PC-3 (cell line): ENCODE measurements at regions not wholly inside any gene's neighbourhood (a gene's known extent, or its start where the extent isn't known, plus 50 kb on each side); places are given as distances from the start of the nearest gene placed in this dataset.

ENCODE experiments used
- EZH2 ChIP-seq: fragments of 300-600 bp; sonication (generic); IDR thresholded peaks from one replicate; pipeline ENCODE4 v1.6.1; 2017; ENCODE audit warnings: antibody characterized with exemption, mild to moderate bottlenecking, low read length; ENCODE audit not compliant: unreplicated experiment
- TF ChIP-seq, protein P1 (sequence below): fragments of 300-600 bp; sonication (generic); conservative IDR thresholded peaks from 2 replicates; pipeline ENCODE4 v1.5.1; 2017; ENCODE audit warnings: antibody characterized with exemption, low read depth, mild to moderate bottlenecking, low read length

DNA sequence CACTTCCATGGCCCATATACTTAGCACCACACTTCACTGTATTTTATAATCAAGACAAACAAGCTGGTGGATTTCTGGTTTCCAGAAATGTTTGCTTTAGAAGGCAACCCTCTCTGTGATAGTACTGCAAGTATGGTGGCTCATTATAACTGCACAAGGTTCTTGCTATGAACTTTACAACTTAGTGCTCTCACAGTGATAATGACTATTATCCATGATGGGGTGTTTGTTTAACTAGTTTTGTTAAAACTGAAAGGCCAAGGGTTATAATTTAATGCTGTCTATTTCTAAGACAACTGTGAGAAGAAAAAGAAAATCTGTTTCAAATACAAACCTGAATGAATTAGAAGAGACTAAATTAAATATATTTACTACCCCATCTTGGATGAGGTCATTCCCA is 903.2 kb downstream of the ADGRL2 start:
- TF ChIP-seq EZH2 = no peak
- TF ChIP-seq, protein P1, sequence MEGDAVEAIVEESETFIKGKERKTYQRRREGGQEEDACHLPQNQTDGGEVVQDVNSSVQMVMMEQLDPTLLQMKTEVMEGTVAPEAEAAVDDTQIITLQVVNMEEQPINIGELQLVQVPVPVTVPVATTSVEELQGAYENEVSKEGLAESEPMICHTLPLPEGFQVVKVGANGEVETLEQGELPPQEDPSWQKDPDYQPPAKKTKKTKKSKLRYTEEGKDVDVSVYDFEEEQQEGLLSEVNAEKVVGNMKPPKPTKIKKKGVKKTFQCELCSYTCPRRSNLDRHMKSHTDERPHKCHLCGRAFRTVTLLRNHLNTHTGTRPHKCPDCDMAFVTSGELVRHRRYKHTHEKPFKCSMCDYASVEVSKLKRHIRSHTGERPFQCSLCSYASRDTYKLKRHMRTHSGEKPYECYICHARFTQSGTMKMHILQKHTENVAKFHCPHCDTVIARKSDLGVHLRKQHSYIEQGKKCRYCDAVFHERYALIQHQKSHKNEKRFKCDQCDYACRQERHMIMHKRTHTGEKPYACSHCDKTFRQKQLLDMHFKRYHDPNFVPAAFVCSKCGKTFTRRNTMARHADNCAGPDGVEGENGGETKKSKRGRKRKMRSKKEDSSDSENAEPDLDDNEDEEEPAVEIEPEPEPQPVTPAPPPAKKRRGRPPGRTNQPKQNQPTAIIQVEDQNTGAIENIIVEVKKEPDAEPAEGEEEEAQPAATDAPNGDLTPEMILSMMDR = no peak
